Nucleus accumbens (tissue), 56 donors: ENCODE measurements at regions not wholly inside any gene's neighbourhood (a gene's known extent, or its start where the extent isn't known, plus 50 kb on each side); places are given as distances from the start of the nearest gene placed in this dataset.

Source experiments
- DNase-seq, 56 donors: peaks; one replicate each; lab custom pipeline; 2025; lab: John Stamatoyannopoulos, UW

- no peak for DNase-seq
Measured at GRCh38 chr17:77356690-77357201, 216.0 kb downstream of the SEC14L1 start.

GRCh38 chr17:77358801-77359200 is 218.0 kb downstream of the SEC14L1 start:
- no peak for DNase-seq

DNA sequence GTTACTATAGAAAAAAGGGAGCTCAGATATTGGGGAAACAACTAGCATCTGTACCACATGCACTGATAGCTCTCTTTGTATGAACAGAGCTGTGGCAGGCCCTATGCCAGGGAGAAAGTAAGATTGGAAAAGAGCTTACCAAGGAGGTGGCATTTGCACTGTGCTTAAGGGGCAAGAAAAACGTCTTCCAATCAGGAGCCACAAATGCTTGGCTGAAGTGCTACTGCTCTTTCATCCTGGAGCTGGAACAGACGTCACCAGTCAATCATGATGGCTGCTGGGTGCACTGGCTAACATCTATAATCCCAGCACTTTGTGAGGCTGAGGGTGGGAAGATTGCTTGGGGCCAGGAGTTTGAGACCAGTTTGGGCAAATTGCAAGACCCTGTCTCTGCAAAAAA is 218.5 kb downstream of the SEC14L1 start:
- DNase-seq: no peak

- no peak for DNase-seq
Measured at GRCh38 chr17:77361986-77362620, 221.3 kb downstream of the SEC14L1 start.

DNA sequence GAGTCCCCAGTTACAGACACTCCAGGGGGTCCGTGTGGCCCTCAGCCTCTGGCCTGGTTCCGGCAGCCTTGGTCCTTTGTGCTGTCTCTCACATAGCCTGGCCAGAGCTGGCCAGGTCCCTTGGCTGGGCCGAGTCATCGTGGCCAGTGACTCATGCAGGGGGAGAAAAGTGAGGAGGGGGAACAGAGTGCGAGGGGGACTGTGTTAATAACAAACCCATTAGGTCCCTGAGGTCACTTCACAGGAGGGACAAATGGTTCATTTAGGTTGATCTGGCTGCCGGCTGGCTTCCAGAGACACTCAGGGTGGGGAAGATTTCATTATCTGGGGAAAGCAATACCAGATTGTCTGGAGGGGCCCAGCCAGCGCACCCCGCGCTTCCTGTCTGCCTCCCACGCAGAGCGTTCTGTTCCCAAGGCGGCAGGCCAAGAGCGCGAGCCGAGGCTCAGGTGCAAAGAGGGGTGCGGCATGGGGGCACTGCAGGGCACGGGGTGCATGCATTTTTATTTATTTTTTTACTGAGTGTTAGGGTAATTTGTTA is 223.1 kb downstream of the SEC14L1 start:
- DNase-seq: peak in 1 of 56 donors; percentile 31

- no peak for DNase-seq
Measured at GRCh38 chr17:77364381-77364911, 223.7 kb downstream of the SEC14L1 start.

DNA sequence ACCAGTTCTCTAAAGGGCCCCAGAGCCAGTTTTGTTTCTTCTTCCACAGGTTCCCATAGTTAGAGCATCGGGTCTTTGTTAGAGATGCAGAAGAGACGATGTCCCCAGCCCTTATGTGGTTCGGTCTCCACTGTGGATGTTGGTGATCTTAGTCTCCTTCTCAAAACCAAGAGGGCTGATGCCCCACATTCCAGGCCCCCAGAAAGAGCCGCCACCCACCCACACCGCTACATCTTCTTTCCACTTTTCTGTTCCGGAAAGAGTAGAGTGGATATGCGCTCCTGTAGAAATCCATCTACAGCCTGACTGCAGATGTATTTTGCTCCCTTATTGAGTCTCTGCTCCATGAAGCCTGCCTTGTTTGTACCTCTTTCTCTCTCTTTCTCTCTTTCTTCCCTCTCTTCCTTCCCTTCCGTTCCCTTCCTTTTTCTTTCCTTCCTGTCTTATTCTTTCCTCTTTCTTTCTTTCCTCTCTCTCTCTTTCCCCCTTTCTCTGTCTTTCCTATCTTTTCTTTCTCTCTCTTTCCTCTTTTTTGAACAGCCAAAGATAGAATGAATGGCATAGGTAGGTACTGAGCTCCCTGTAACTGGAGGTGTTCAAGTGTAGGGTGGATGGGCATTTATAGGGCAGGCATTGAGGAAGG is 224.3 kb downstream of the SEC14L1 start:
- DNase-seq: no peak

GRCh38 chr17:77365584-77366186 is 224.9 kb downstream of the SEC14L1 start:
- peak in 3 of 56 donors; percentile 21 to 61 (median 50) for DNase-seq

DNA sequence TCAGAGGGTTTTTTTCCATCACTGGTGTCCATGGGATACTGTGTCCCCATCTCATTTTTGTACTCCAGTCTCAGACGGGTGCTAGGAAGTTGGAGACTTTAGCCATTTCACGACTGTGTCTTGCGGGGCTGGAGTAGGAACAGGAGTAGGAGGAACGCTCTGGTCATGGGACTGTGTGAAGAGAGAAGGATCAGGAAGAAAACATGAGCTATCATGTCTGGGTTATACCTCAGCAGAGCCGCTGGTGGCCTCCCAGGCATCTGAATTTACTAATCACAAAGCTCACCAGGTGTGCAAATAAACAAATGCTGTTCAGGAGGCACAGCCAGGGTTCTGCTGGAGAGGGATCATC is 225.4 kb downstream of the SEC14L1 start:
- DNase-seq: no peak

DNA sequence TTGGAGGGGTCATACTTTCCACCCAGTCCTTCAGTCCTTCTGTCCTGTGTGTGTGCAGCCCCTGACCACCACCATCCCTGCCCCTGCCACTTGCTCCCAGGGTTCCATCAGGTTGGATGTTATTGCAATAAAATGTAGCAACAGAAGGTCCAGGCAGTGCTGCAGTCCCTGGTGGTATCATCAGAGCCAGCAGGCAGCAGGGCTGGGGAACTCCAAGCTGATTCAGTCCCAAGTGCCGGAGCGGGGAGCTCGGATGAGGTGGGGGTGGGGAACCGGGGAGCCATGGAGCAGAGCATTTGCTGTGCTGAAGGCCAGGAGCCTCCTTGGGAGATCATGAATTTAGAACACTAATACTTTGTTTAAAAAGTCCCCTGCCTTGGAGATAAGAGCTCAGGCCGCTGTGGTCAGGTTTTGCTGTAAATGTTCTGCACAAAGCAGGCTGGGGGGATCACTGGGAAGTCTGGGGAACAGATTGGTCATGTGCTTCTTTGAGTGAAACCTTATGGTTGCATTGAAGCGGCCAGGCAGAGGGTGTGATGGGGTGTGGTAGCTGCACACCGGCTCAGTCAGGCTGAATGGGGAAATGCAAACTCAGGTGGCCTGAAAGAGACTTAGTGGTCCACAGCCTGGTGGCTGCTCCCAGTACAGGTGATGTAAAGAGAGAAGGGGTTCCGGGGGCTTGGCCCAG is 225.9 kb downstream of the SEC14L1 start:
- no peak for DNase-seq

GRCh38 chr17:77369544-77369971 is 228.8 kb downstream of the SEC14L1 start:
- no peak for DNase-seq

DNA sequence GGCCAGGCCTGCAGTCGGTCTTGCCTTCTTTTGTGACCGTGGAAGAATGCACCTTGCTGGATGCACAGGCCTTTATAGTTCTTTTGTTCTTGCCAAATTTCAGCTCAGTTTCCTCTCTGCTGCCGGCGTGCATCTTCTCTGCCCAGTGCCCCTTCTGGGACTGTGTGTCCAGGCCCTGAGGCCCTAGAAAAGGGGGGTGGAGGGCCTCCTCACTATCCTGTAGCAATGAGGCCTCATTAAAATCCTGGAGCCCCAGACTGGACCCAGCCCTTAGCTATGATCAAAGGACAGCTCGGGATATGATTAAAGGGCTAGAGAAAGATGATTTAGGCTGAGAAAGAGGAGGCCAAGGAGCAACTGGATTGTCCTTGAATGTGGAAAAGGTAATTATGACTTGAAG is 229.8 kb downstream of the SEC14L1 start:
- DNase-seq: no peak

DNA sequence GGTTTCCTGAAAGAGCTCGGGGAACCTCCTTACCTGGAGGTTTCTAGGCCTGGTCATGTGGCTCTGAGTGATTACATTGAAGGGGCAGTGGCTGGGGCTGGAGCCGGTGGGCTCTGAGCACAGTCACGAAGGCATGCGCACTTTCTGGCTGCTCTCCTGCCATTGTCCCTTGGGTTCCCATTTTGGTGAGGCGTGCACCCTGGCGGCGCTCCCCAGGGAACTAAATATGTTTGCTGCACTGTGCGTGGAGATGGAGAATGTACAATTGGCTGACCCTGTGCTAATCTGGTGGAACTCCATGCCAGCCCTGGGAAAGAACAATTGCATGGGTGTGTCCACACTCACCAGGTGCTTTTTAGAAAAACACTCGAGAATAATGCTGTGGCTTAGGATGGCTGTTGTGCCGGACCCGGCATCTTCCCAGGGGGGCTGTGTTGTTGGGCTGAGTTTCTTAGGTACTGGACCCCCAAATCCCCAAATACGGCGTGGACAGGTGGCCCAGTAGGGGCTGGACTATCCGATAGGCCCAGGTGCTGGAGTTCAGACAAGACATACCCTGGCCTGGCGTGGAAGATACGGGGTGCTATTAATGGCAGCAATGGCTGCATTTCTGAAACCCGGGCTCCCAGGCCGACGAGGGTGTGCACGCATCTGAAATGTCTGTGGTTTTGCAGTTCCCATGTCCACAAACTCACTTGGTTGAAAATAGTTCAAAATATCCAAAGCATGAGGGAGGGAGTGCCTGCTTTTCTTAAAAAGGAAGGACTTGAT is 230.5 kb downstream of the SEC14L1 start:
- no peak for DNase-seq

- no peak for DNase-seq
Measured at GRCh38 chr17:77371888-77372443, 231.2 kb downstream of the SEC14L1 start.

DNA sequence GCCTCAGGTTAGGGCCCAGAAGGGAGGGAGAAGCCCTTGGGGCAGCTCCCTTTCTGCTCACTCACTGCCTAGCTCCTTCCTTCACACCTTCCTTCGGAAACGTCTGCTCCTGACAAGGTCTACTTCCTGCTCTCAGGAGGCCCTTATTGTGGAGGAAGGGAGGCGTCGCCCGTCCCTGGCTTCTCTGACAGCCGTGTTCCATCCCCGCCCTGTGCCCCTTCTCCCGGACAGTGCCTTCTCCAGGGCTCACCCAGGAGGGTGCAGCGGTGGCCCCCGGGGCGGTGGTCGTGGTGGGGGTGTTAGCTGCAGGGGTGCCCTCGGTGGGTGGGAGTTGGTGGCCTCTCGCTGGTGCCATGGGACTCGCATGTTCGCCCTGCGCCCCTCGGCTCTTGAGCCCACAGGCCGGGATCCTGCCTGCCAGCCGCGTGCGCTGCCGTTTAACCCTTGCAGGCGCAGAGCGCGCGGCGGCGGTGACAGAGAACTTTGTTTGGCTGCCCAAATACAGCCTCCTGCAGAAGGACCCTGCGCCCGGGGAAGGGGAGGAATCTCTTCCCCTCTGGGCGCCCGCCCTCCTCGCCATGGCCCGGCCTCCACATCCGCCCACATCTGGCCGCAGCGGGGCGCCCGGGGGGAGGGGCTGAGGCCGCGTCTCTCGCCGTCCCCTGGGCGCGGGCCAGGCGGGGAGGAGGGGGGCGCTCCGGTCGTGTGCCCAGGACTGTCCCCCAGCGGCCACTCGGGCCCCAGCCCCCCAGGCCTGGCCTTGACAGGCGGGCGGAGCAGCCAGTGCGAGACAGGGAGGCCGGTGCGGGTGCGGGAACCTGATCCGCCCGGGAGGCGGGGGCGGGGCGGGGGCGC is 231.9 kb downstream of the SEC14L1 start:
- peak in 25 of 56 donors; percentile 13 to 79 (median 30) for DNase-seq

DNA sequence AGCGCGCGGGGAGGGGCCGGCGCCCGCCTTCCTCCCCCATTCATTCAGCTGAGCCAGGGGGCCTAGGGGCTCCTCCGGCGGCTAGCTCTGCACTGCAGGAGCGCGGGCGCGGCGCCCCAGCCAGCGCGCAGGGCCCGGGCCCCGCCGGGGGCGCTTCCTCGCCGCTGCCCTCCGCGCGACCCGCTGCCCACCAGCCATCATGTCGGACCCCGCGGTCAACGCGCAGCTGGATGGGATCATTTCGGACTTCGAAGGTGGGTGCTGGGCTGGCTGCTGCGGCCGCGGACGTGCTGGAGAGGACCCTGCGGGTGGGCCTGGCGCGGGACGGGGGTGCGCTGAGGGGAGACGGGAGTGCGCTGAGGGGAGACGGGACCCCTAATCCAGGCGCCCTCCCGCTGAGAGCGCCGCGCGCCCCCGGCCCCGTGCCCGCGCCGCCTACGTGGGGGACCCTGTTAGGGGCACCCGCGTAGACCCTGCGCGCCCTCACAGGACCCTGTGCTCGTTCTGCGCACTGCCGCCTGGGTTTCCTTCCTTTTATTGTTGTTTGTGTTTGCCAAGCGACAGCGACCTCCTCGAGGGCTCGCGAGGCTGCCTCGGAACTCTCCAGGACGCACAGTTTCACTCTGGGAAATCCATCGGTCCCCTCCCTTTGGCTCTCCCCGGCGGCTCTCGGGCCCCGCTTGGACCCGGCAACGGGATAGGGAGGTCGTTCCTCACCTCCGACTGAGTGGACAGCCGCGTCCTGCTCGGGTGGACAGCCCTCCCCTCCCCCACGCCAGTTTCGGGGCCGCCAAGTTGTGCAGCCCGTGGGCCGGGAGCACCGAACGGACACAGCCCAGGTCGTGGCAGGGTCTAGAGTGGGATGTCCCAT is 232.8 kb downstream of the SEC14L1 start:
- DNase-seq: peak in 1 of 56 donors; percentile 21

DNA sequence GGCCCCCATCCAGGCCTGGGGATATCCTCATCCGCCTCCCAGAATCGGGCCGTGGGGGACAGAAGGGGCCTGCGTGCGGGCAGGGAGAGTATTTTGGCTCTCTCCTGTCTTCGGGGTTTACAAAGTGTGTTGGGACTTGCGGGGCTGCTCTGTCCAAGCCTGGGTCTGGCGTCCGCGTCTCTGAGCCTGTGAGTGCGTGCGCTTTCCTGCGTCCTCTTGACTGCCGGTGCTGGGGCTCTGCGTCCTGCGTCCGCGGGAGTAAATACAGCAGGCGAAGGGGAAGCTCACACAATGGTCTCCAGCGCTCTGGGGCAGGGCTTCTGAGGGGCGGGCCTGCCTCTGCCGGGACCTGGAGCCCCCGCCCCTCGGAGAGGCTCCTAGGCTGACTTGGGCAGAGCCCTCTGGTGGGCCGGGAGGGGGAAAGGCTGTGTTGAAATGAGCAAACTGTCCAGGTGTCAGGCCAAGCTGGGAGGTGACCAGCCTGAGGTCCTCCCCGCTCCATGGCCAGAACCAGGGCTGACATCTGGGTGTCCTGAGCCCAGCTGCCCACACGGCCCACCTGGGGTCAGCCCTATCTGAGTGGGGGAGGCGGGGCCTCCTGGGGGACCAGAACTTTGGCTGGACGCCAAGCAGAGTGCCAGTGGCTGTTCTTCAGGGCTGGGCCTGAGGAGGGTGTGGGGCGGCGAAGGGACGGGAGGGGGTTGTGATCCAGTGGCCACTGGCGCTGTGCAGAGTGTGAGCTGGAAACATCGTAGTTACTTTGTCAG is 233.6 kb downstream of the SEC14L1 start:
- DNase-seq: peak in 20 of 56 donors; percentile 14 to 62 (median 30)
